Endothelial cell of umbilical vein (primary cell): ENCODE measurements at regions not wholly inside any gene's neighbourhood (a gene's known extent, or its start where the extent isn't known, plus 50 kb on each side); places are given as distances from the start of the nearest gene placed in this dataset.

Experiments used
- POLR2AphosphoS5 ChIP-seq: IDR thresholded peaks from 2 replicates; pipeline ENCODE4 v1.6.1; 2012; ENCODE audit warnings: low read depth, mild to moderate bottlenecking, control low read depth, low read length, moderate library complexity; ENCODE audit not compliant: insufficient read depth
- TF ChIP-seq, protein P1 (sequence below), 2 donors: IDR thresholded peaks; 1 replicate in 1 of 2; 2 replicates in 1 of 2; pipeline ENCODE4 v1.5.1; 2011; ENCODE audit warnings: low read length in 2 of 2, mild to moderate bottlenecking in 2 of 2, moderate library complexity in 2 of 2, control low read depth in 1 of 2, inconsistent platforms in 1 of 2, low read depth in 1 of 2; ENCODE audit not compliant: insufficient read depth in 1 of 2; ENCODE audit errors: extremely low read depth in 1 of 2
- TF ChIP-seq, protein P2 (sequence below): IDR thresholded peaks from 2 replicates; pipeline ENCODE4 v1.6.1; 2011; ENCODE audit not compliant: insufficient read depth, insufficient read length

DNA sequence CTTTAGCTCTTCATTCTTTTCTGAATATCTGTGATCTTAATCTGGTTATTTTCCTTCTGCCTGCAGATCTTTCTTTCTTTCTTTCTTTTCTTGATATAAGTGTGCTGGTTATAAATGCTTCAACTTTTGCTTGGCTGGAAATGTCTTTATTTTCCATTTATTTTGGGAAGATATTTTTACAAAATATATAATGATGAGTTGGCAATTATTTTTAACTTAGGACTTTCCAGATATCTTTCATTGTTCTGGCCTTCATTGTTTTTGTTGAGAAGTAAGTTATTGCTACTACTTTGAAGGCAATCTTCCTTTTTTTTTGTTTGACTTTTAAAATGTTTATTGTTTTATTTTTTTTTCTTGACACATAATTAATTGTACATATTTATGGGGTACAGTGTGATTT lies 75.3 kb downstream of the ZNF503 start:
- TF ChIP-seq, protein P1, sequence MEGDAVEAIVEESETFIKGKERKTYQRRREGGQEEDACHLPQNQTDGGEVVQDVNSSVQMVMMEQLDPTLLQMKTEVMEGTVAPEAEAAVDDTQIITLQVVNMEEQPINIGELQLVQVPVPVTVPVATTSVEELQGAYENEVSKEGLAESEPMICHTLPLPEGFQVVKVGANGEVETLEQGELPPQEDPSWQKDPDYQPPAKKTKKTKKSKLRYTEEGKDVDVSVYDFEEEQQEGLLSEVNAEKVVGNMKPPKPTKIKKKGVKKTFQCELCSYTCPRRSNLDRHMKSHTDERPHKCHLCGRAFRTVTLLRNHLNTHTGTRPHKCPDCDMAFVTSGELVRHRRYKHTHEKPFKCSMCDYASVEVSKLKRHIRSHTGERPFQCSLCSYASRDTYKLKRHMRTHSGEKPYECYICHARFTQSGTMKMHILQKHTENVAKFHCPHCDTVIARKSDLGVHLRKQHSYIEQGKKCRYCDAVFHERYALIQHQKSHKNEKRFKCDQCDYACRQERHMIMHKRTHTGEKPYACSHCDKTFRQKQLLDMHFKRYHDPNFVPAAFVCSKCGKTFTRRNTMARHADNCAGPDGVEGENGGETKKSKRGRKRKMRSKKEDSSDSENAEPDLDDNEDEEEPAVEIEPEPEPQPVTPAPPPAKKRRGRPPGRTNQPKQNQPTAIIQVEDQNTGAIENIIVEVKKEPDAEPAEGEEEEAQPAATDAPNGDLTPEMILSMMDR (IDR thresholded peaks at IDR 0.05; ENCODE audit: extremely low read depth in 1 of 2, insufficient read depth in 1 of 2, low read depth in 1 of 2, low read length in 2 of 2) = no peak
- TF ChIP-seq, protein P2, sequence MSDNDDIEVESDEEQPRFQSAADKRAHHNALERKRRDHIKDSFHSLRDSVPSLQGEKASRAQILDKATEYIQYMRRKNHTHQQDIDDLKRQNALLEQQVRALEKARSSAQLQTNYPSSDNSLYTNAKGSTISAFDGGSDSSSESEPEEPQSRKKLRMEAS = no peak
- TF ChIP-seq POLR2AphosphoS5 = no peak
